Peyer's patch (tissue), 4 donors: ENCODE measurements at regions not wholly inside any gene's neighbourhood (a gene's known extent, or its start where the extent isn't known, plus 50 kb on each side); places are given as distances from the start of the nearest gene placed in this dataset.
"Not testable (repeated sequence)": the region's sequence is repeated elsewhere in the genome, so short reads cannot be mapped to it uniquely, and the experiment has no call there.

ENCODE experiments used
- DNase-seq, 3 donors: peaks; one replicate each; pipeline ENCODE4 v3.0.0-alpha.2; 2017 to 2019
- H3K27ac ChIP-seq, 4 donors: fragments of 200-600 bp; sonication (generic); one replicate each; pipeline ENCODE4 v1.5.1; 2016 to 2019
- H3K27me3 ChIP-seq, 2 donors: fragments of 200-600 bp; sonication (generic); one replicate each; pipeline ENCODE4 v1.5.1; 2019
- H3K36me3 ChIP-seq, 3 donors: fragments of 200-600 bp; sonication (generic); one replicate each; pipeline ENCODE4 v1.5.1; 2016 to 2019
- H3K4me1 ChIP-seq, 4 donors: fragments of 200-600 bp; sonication (generic); one replicate each; pipeline ENCODE4 v1.5.1; 2016 to 2019
- H3K4me3 ChIP-seq, 4 donors: fragments of 200-600 bp; sonication (generic); 1 replicate in 3 of 4; 2 replicates in 1 of 4; pipeline ENCODE4 v1.5.1; 2016 to 2019; ENCODE audit warnings: mild to moderate bottlenecking in 1 of 4
- H3K9me3 ChIP-seq, 4 donors: fragments of 200-600 bp; sonication (generic); one replicate each; pipeline ENCODE4 v1.5.1; 2016 to 2019; ENCODE audit warnings: mild to moderate bottlenecking in 1 of 4
- POLR2A ChIP-seq, 2 donors: fragments of 450-650 bp; IDR thresholded peaks; one replicate each; pipeline ENCODE4 v1.5.1; 2017; ENCODE audit warnings: antibody characterized with exemption in 2 of 2, mild to moderate bottlenecking in 2 of 2, moderate library complexity in 2 of 2
- TF ChIP-seq, protein P1 (sequence below), 6 experiments: fragments of 450-650 bp in 4 of 6; fragments of 200-600 bp in 2 of 6; sonication (generic) in 1 of 6; IDR thresholded peaks; one replicate each; pipeline ENCODE4 v1.5.1; 2017 to 2019; ENCODE audit warnings: antibody characterized with exemption in 6 of 6, mild to moderate bottlenecking in 3 of 6, moderate library complexity in 1 of 6

DNA sequence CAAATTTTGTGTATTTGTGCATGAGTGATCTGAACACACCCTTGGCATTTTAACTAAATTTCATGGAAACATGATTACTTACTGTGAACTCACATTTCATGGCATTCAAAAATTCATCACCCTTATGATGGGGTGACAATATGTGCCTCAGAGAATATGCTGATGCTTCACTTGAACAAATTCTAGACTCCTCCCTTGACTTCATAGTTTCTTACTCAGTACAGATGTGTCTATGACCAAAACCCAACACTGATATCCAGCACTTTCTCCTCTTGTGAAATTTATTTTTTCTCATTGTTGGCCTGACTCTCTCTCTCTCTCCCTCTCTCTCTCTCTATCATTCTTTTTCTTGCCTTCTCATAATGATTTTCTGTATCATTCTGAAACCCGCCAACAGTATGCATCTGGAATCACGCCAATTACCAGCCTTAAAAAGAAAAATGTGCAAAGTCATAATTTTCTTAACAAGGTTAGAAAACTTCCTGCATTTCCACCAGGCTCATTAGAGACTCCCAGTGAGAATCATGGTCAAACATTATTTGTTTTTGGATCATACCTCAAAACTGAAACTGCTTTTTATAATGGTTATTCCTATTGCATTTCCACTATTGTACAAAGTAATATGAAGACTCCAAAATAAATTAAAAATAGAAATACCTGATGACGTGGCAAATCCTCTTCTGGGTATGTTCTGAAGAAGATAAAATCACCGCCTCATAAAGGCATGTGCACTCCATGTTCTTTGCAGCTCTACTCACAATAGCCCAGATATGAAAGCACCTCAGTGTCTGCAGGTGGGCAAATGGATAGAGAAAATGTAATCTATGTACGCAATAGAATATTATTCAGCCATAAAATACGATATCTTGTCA lies 722.2 kb downstream of the TMEM121 start:
- no peaks in the 10 kb centered on the region for H3K4me1 ChIP-seq
- no peak overlapping the region for H3K27ac ChIP-seq
- no peak overlapping the region for H3K4me3 ChIP-seq
- H3K36me3 ChIP-seq: no peaks in the 10 kb centered on the region
- no peaks in the 10 kb centered on the region for H3K9me3 ChIP-seq
- no peaks in the 10 kb centered on the region for H3K27me3 ChIP-seq
- no peak for DNase-seq
- no peak for TF ChIP-seq POLR2A (IDR thresholded peaks at IDR 0.05)
- TF ChIP-seq, protein P1, sequence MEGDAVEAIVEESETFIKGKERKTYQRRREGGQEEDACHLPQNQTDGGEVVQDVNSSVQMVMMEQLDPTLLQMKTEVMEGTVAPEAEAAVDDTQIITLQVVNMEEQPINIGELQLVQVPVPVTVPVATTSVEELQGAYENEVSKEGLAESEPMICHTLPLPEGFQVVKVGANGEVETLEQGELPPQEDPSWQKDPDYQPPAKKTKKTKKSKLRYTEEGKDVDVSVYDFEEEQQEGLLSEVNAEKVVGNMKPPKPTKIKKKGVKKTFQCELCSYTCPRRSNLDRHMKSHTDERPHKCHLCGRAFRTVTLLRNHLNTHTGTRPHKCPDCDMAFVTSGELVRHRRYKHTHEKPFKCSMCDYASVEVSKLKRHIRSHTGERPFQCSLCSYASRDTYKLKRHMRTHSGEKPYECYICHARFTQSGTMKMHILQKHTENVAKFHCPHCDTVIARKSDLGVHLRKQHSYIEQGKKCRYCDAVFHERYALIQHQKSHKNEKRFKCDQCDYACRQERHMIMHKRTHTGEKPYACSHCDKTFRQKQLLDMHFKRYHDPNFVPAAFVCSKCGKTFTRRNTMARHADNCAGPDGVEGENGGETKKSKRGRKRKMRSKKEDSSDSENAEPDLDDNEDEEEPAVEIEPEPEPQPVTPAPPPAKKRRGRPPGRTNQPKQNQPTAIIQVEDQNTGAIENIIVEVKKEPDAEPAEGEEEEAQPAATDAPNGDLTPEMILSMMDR (IDR thresholded peaks at IDR 0.05): no peak

DNA sequence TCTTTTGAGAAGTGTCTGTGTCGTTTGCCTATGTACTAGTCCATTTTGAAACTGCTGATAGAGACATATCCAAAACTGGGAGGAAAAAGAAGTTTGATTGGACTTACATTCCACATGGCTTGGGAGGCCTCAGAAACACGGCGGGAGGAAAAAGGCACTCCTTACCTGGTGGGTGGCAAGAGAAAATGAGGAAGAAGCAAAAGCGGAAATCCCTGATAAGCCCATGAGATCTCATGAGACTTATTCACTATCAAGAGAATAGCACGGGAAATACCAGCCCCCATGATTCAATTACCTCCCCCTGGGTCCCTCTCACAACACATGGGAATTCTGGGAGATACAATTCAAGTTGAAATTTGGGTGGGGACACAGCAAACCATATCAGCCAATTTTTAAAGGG lies 727.6 kb downstream of the TMEM121 start:
- H3K4me1 ChIP-seq, H3K9me3 ChIP-seq, DNase-seq, H3K27me3 ChIP-seq, H3K4me3 ChIP-seq, H3K36me3 ChIP-seq, H3K27ac ChIP-seq: not testable (repeated sequence)

DNA sequence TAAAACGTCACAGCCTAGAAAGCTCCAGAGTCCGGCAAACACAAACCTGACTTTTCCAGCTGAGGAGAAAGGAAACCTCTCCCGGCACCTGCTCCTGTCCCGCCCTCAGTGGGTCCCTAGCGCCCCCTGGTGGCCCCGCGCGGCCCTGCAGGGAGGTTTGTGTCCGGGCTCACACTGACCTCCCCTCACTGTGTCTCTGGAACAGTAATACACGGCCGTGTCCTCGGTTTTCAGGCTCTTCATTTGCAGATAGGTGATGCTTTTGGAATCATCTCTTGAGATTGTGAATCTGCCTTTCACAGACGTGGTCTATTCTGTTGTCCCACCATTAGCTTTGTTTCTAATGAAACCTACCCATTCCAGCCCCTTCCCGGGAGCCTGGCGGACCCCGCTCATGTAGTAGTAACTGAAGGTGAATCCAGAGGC lies 731.2 kb downstream of the TMEM121 start:
- not testable (repeated sequence) for H3K27ac ChIP-seq, H3K4me1 ChIP-seq

DNA sequence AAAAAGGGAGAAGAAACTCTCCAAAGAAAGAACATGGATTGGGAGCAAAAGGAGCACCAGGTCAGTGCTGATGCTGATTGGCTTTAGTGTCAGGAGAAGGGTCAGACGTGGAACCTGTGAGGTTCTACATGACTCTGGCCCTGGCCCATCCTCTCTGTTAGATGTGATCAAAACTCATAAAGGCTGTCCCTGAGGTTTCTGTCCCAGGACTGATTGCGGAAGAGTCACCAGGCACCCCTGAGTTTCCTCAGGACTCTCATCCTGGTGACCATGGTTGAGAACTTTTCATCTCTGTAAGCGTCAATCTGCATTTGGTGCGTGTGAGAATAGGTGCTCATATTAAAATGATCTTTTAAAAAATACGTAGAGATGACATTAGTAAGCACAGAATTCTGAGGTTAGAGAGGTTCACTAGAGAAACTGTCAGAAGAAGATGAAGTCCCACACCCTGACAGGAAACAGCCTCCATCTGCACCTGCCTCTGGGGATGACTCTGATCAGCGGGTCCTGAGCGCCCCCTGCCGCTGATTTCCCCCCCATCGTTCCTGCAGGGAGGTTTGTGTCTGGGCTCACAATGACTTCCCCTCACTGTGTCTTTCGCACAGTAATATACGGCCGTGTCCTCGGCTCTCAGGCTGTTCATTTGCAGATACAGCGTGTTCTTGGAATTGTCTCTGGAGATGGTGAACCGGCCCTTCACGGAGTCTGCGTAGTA lies 741.8 kb downstream of the TMEM121 start:
- H3K27me3 ChIP-seq: no peaks in the 10 kb centered on the region
- H3K27ac ChIP-seq: no peak overlapping the region
- DNase-seq: peak in 2 of 3 donors; percentile 91 to 93
- TF ChIP-seq POLR2A (IDR thresholded peaks at IDR 0.05): no peak
- TF ChIP-seq, protein P1 (IDR thresholded peaks at IDR 0.05): peak in 1 of 6 experiments; percentile 38
- no peak overlapping the region for H3K4me3 ChIP-seq
- H3K4me1 ChIP-seq: no peaks in the 10 kb centered on the region
- H3K36me3 ChIP-seq: no peaks in the 10 kb centered on the region
- no peaks in the 10 kb centered on the region for H3K9me3 ChIP-seq

More for the DNA sequence above, 731.2 kb downstream of the TMEM121 start:
- H3K9me3 ChIP-seq, H3K4me3 ChIP-seq, H3K27me3 ChIP-seq, H3K36me3 ChIP-seq: not testable (repeated sequence)
- peak; percentile 58 to 79 (median 67) for DNase-seq
- TF ChIP-seq, protein P1 (IDR thresholded peaks at IDR 0.05): peak in 5 of 6 experiments; percentile 29 to 62 (median 38)

DNA sequence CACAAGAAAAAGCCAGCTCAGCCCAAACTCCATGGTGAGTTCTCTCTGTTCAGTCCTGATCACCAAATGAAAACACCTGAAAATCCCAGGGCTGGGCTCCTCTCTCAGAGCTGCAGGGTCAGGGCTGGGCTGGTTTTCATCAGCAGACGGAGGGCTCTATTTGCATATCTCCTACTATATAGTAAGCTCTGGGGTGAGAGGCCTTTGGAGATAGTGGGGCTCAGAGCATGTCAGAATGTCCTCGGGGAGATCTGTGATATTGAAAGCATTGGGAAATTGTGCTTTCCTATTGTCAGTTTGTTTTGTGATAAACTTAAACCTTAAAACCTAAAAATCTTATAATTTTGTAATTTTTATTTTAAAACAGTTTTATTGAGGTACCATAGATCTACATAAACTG lies 742.6 kb downstream of the TMEM121 start:
- peak in 1 of 3 donors; percentile 36 for DNase-seq
- Histone ChIP-seq H3K27me3 (no peaks in the 10 kb centered on the region), H3K27ac (no peak overlapping the region), H3K4me3 (no peak overlapping the region), H3K36me3 (no peaks in the 10 kb centered on the region), H3K4me1 (no peaks in the 10 kb centered on the region), H3K9me3 (no peaks in the 10 kb centered on the region)
- TF ChIP-seq POLR2A (IDR thresholded peaks at IDR 0.05): no peak
- TF ChIP-seq, protein P1 (IDR thresholded peaks at IDR 0.05): no peak
